Liver (tissue), 3 donors: ENCODE measurements at regions not wholly inside any gene's neighbourhood (a gene's known extent, or its start where the extent isn't known, plus 50 kb on each side); places are given as distances from the start of the nearest gene placed in this dataset.

Experiments
- RAD21 ChIP-seq, 2 donors: IDR thresholded peaks; 2 replicates each; pipeline ENCODE4 v1.6.1; 2016; ENCODE audit warnings: antibody characterized with exemption in 2 of 2, mild to moderate bottlenecking in 2 of 2
- TAF1 ChIP-seq: conservative IDR thresholded peaks from 2 replicates; pipeline ENCODE4 v1.6.1; 2016; ENCODE audit warnings: antibody characterized with exemption, mild to moderate bottlenecking
- YY1 ChIP-seq: IDR thresholded peaks from 2 replicates; pipeline ENCODE4 v1.6.1; 2016; ENCODE audit warnings: antibody characterized with exemption, mild to moderate bottlenecking
- TF ChIP-seq, protein P1 (sequence below): fragments of 150-350 bp; IDR thresholded peaks from 2 replicates; pipeline ENCODE4 v1.5.1; 2017; ENCODE audit warnings: improper control_type of control experiment, low read depth, low read length; ENCODE audit not compliant: missing input control
- donor health status: healthy.
- donor health status: healthy.

GRCh38 chr3:17901893-17902292, 159.5 kb upstream of the TBC1D5 start:
- TF ChIP-seq TAF1 (no peak), YY1 (no peak), RAD21 (IDR thresholded peaks at IDR 0.05) (no peak)
- TF ChIP-seq, protein P1, sequence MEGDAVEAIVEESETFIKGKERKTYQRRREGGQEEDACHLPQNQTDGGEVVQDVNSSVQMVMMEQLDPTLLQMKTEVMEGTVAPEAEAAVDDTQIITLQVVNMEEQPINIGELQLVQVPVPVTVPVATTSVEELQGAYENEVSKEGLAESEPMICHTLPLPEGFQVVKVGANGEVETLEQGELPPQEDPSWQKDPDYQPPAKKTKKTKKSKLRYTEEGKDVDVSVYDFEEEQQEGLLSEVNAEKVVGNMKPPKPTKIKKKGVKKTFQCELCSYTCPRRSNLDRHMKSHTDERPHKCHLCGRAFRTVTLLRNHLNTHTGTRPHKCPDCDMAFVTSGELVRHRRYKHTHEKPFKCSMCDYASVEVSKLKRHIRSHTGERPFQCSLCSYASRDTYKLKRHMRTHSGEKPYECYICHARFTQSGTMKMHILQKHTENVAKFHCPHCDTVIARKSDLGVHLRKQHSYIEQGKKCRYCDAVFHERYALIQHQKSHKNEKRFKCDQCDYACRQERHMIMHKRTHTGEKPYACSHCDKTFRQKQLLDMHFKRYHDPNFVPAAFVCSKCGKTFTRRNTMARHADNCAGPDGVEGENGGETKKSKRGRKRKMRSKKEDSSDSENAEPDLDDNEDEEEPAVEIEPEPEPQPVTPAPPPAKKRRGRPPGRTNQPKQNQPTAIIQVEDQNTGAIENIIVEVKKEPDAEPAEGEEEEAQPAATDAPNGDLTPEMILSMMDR = no peak
